GM21529 (cell line): ENCODE measurements at regions not wholly inside any gene's neighbourhood (a gene's known extent, or its start where the extent isn't known, plus 50 kb on each side); places are given as distances from the start of the nearest gene placed in this dataset.

ENCODE experiments used
- ATAC-seq: cut with Tn5 transposase; IDR thresholded peaks from one replicate; pipeline ENCODE4 v1.9.1; 2021; ENCODE audit not compliant: unreplicated experiment

GRCh38 chr1:38476111-38476849 lies 383.3 kb downstream of the RRAGC start:
- ATAC-seq: no peak

GRCh38 chr1:38475624-38476005 lies 384.0 kb downstream of the RRAGC start:
- ATAC-seq: no peak

- ATAC-seq: peak; percentile 89
These were observed 384.6 kb downstream of the RRAGC start for GRCh38 chr1:38474738-38475623.

- no peak for ATAC-seq
These were observed 393.1 kb downstream of the RRAGC start for GRCh38 chr1:38466487-38466886.

- ATAC-seq: no peak
These were observed 394.1 kb downstream of the RRAGC start for GRCh38 chr1:38465460-38465859.

GRCh38 chr1:38464071-38464661 lies 395.4 kb downstream of the RRAGC start:
- ATAC-seq: no peak

- ATAC-seq: no peak
These were observed 396.5 kb downstream of the RRAGC start for GRCh38 chr1:38463074-38463473.

GRCh38 chr1:38456531-38456876 lies 403.1 kb downstream of the RRAGC start:
- ATAC-seq: no peak

- no peak for ATAC-seq
These were observed 403.6 kb downstream of the RRAGC start for GRCh38 chr1:38455829-38456530.

- ATAC-seq: no peak
These were observed 404.7 kb downstream of the RRAGC start for GRCh38 chr1:38454749-38455441.

- no peak for ATAC-seq
These were observed 405.3 kb downstream of the RRAGC start for GRCh38 chr1:38454236-38454635.

- ATAC-seq: no peak
These were observed 405.7 kb upstream of the POU3F1 start for GRCh38 chr1:38452246-38452645.

GRCh38 chr1:38451541-38451993 lies 405.0 kb upstream of the POU3F1 start:
- no peak for ATAC-seq

GRCh38 chr1:38448893-38449292 lies 402.3 kb upstream of the POU3F1 start:
- no peak for ATAC-seq

GRCh38 chr1:38446936-38447335 lies 400.3 kb upstream of the POU3F1 start:
- no peak for ATAC-seq

GRCh38 chr1:38444770-38445442 lies 398.3 kb upstream of the POU3F1 start:
- ATAC-seq: no peak

GRCh38 chr1:38444311-38444710 lies 397.7 kb upstream of the POU3F1 start:
- ATAC-seq: no peak

GRCh38 chr1:38440402-38440801 lies 393.8 kb upstream of the POU3F1 start:
- ATAC-seq: no peak

- ATAC-seq: no peak
These were observed 390.2 kb upstream of the POU3F1 start for GRCh38 chr1:38436749-38437148.

GRCh38 chr1:38436006-38436405 lies 389.4 kb upstream of the POU3F1 start:
- ATAC-seq: no peak
